Activated T-helper 2 cell treated with anti-CD3 and anti-CD28 coated beads, Interferon-gamma antibody, Interleukin-2, Interleukin-4, amounts not matched to agents 10 μg/mL and 5 μg/mL and 100 μg/mL, durations not matched to agents 14 hours and 24 hours and 36 hours (primary cell): ENCODE measurements at regions not wholly inside any gene's neighbourhood (a gene's known extent, or its start where the extent isn't known, plus 50 kb on each side); places are given as distances from the start of the nearest gene placed in this dataset.
A peak's percentile ranks its signal among the peaks of the same experiment; 100 is the strongest.
"Not testable (repeated sequence)": the region's sequence is repeated elsewhere in the genome, so short reads cannot be mapped to it uniquely, and the experiment has no call there.

Experiments
- DNase-seq: peaks from one replicate; pipeline ENCODE4 v3.0.0; 2021; ENCODE audit warnings: low spot score
- H3K27ac Mint-ChIP-seq: one replicate; pipeline ENCODE4 v1.8.0; 2021; ENCODE audit warnings: mixed read lengths
- H3K27me3 Mint-ChIP-seq: one replicate; pipeline ENCODE4 v1.8.0; 2021; ENCODE audit warnings: low read depth, mixed read lengths
- H3K36me3 Mint-ChIP-seq: one replicate; pipeline ENCODE4 v1.8.0; 2021; ENCODE audit warnings: low read depth, mixed read lengths
- H3K4me1 Mint-ChIP-seq: one replicate; pipeline ENCODE4 v1.8.0; 2021; ENCODE audit warnings: low read depth, mixed read lengths
- H3K4me3 Mint-ChIP-seq: one replicate; pipeline ENCODE4 v1.8.0; 2021; ENCODE audit warnings: low read depth, mild to moderate bottlenecking, moderate library complexity, mixed read lengths
- H3K9me3 Mint-ChIP-seq: one replicate; pipeline ENCODE4 v1.8.0; 2021; ENCODE audit warnings: mixed read lengths
- intact Hi-C: fragments of 100-400 bp; cut with micrococcal nuclease; formaldehyde crosslinking; loops from one replicate; pipeline ENCODE4 v1.15.1; 2023

DNA sequence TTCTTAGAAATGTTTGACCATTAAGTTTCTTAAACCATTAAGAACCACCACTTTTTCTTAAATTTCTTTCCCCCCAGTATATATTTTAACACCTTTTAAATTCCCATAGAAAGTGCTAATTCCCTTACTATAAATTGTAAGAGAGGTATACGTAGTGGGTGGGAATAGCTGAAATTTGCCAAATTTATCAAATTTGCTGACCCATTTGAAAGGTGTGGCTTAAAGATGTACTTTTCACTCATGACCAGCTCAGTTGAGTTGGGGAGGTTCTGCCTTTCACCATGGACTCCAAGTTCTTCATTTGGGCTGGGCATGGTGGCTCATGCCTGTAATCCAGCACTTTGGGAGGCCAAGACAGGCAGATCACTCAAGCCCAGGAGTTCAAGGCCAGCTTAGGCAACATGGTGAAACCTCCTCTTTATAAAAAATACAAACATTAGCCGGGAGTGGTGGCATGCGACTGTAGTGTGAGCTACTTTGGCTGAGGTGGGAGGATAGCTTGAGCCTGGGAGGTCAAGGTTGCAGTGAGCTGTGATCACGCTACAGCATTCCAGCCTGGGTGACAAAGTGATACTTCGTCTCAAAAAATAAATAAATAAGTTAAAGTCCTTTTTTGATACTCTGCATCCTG, 133.2 kb downstream of the MRPL57 start:
- no peaks in the 10 kb centered on the region for H3K27me3 Mint-ChIP-seq
- H3K4me1 Mint-ChIP-seq: peaks cover 11% of the 10 kb centered on the region
- no peak for DNase-seq
- peaks cover 24% of the 10 kb centered on the region for H3K36me3 Mint-ChIP-seq
- intact Hi-C loops: no loop called here
- H3K9me3 Mint-ChIP-seq: no peaks in the 10 kb centered on the region
- no peak overlapping the region for H3K27ac Mint-ChIP-seq
- H3K4me3 Mint-ChIP-seq: no peak overlapping the region

DNA sequence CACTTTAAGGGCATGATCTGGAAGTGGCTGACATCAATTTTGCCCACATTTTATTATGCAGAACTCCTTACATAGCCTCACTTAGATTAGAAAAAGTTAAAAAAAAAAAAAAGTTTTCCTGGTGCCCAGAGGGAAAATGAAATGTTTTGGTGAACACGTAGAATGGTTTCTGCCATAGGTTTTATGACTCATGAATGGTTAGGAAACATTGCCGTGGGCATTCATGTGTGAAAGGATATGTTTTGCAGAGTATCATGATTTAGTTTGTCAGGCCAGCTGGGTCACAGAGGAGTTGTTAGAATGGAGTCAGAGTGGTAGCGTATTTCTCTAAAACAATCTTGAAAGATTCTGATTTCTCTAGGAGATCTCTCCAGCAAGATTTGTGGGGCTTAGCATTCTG, 133.8 kb downstream of the MRPL57 start:
- no peak for DNase-seq
- intact Hi-C loops: no loop called here
- peak overlapping the region; percentile 13 for H3K27ac Mint-ChIP-seq
- peaks cover 11% of the 10 kb centered on the region for H3K4me1 Mint-ChIP-seq
- no peaks in the 10 kb centered on the region for H3K27me3 Mint-ChIP-seq
- H3K9me3 Mint-ChIP-seq: no peaks in the 10 kb centered on the region
- H3K4me3 Mint-ChIP-seq: no peak overlapping the region
- H3K36me3 Mint-ChIP-seq: peaks cover 24% of the 10 kb centered on the region

DNA sequence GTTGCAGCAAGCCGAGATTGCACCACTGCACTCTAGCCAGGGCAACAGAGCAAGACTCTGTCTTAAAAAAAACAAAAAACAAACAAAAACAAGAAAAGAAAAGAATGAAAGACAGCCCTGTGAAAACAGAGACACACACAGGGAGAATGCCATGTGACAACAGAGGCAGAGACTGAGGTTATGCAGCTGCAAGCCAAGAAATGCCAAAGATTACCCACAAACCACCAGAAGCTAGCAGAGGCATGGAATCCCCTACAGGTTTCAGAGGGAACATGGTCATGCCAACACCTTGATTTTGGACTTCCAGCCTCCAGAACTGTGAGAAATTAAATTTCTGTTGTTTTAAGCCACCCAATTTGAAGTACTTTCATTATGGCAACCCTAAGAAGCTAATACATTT, 138.5 kb downstream of the MRPL57 start:
- H3K9me3 Mint-ChIP-seq, H3K27ac Mint-ChIP-seq, intact Hi-C loops, H3K4me3 Mint-ChIP-seq, DNase-seq, H3K27me3 Mint-ChIP-seq: not testable (repeated sequence)
- H3K4me1 Mint-ChIP-seq: peaks cover 23% of the 10 kb centered on the region
- H3K36me3 Mint-ChIP-seq: peaks cover 41% of the 10 kb centered on the region

DNA sequence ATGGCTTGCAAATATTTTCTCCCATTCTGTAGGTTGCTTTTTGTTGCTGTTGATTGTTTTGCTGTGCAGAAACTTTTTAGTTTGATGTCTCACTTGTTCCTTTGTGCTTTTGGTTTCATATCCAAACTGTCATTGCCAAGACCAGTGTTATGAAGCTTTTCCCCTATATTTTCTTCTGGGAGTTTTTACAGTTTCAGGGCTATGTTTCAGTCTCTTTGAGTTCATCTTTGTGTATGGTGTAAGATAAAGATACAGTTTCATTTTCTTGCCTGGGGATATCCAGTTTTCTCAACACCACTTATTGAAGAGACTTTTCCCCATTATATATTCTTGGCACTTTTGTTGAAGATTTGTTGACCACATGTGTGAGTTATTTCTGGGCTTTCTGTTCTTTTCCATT, 139.9 kb downstream of the MRPL57 start:
- no peak for DNase-seq
- peaks cover 12% of the 10 kb centered on the region for H3K4me1 Mint-ChIP-seq
- H3K4me3 Mint-ChIP-seq: no peak overlapping the region
- H3K9me3 Mint-ChIP-seq: no peaks in the 10 kb centered on the region
- H3K36me3 Mint-ChIP-seq: peaks cover 32% of the 10 kb centered on the region
- H3K27me3 Mint-ChIP-seq: no peaks in the 10 kb centered on the region
- peak overlapping the region; percentile 77 for H3K27ac Mint-ChIP-seq
- intact Hi-C loops: loop anchor here (1.0 kb wide), 1 partner anchor 13 kb away; no protein-coding TSS in a partner anchor

DNA sequence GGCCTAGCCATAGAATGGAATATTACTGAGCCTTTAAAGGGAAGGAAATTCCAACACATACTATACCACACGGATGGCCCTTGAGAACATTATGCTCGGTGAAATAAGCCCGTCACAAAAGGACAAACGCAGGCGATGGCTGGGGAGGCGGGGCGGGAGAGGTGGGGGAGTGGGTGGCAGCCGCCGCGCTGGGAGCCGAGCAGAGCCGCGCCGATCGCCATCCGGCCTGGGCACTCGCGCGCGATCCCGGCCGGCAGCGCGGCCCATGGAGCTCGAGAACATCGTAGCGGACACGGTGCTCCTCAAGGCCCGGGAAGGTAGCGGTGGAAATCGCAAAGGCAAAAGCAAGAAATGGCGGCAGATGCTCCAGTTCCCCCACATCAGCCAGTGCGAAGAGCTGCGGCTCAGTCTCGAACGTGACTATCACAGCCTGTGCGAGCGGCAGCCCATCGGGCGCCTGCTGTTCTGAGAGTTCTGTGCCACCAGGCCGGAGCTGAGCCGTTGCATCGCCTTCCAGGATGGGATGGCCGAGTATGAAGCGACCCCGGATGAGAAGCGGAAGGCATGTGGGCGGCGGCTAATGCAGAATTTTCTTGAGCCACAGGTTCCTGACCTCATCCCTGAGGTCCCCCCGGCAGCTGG, 140.1 kb downstream of the ZDHHC20 start:
- Mint-ChIP-seq H3K4me1 (peaks cover 12% of the 10 kb centered on the region), H3K4me3 (no peak overlapping the region), H3K27ac (no peak overlapping the region), H3K27me3 (no peaks in the 10 kb centered on the region), H3K9me3 (no peaks in the 10 kb centered on the region), H3K36me3 (peaks cover 24% of the 10 kb centered on the region)
- intact Hi-C loops: no loop called here
- no peak for DNase-seq

DNA sequence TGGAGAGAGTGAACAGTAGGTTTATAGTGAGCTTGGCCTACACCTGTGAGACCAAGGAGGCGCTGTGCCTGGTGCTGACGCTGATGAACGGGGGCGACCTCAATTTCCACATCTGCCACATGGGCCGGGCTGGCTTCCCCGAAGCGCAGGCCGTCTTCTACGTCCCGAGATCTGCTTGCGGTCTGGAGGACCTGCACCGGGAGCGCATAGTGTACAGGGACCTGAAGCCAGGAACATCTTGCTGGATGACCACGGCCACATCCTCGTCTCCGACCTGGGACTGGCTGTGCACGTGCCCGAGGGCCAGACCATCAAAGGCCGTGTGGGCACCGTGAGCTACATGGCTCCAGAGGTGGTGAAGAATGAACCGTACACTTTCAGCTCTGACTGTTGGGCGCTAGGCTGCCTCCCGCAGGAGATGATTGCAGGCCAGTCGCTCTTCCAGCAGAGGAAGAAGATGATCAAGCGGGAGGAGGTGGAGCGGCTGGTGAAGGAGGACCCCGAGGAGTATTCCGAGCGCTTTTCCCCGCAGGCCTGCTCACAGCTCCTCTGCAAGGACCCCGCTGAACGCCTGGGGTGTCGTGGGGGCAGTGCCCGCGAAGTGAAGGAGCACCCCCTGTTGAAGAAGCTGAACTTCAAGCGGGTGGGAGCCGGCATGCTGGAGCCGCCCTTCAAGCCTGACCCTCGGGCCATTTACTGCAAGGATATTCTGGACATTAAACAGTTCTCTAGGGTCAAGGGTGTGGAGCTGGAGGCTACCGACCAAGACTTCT, 139.0 kb downstream of the ZDHHC20 start:
- Mint-ChIP-seq H3K27ac (no peak overlapping the region), H3K4me3 (no peak overlapping the region)

DNA sequence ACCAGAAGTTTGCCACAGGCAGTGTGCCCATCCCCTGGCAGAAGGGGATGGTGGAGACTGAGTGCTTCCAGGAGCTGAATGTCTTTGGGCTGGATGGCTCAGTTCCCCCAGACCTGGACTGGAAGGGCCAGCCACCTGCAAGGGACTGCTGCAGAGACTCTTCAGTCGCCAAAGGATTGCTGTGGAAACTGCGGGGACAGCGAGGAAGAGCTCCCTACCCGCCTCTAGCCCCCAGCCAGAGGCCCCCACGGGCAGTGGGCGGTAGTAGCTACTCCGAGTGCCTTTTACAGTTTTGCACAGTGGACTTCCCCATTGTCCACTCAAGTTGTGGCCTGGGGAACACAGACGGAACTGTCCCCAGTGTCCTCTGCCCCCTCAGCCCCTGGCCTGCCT, 138.5 kb downstream of the ZDHHC20 start:
- DNase-seq: no peak
- Mint-ChIP-seq H3K9me3 (no peaks in the 10 kb centered on the region), H3K4me3 (no peak overlapping the region), H3K36me3 (peaks cover 27% of the 10 kb centered on the region), H3K27ac (no peak overlapping the region), H3K4me1 (peaks cover 19% of the 10 kb centered on the region), H3K27me3 (no peaks in the 10 kb centered on the region)
- intact Hi-C loops: no loop called here

More for the DNA sequence above, 139.0 kb downstream of the ZDHHC20 start:
- Mint-ChIP-seq H3K27me3 (no peaks in the 10 kb centered on the region), H3K36me3 (peaks cover 24% of the 10 kb centered on the region), H3K4me1 (peaks cover 17% of the 10 kb centered on the region), H3K9me3 (no peaks in the 10 kb centered on the region)
- intact Hi-C loops: no loop called here
- DNase-seq: no peak

DNA sequence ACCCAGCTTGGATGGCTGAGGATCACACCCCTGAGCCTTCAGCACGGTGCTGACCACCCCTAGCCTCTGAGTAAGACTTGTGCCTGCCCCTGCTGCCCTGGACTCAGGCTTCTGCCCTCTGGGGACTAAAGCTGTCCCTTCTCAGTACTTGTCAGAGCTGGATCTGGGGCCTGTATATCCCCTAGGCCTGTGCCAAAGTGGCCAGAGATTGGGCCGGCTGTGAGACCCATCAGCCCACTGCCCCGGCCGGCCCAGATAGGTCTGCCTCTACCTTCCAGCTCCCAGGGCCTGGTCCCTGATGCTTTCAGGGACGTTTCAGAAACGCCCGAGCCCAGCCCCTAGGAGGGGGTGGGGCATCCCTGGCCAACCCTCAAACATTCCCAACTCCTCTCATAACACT, 137.8 kb downstream of the ZDHHC20 start:
- Mint-ChIP-seq H3K4me3 (no peak overlapping the region), H3K27ac (no peak overlapping the region), H3K9me3 (no peaks in the 10 kb centered on the region), H3K36me3 (peaks cover 26% of the 10 kb centered on the region), H3K27me3 (no peaks in the 10 kb centered on the region), H3K4me1 (peaks cover 15% of the 10 kb centered on the region)
- intact Hi-C loops: no loop called here
- no peak for DNase-seq

DNA sequence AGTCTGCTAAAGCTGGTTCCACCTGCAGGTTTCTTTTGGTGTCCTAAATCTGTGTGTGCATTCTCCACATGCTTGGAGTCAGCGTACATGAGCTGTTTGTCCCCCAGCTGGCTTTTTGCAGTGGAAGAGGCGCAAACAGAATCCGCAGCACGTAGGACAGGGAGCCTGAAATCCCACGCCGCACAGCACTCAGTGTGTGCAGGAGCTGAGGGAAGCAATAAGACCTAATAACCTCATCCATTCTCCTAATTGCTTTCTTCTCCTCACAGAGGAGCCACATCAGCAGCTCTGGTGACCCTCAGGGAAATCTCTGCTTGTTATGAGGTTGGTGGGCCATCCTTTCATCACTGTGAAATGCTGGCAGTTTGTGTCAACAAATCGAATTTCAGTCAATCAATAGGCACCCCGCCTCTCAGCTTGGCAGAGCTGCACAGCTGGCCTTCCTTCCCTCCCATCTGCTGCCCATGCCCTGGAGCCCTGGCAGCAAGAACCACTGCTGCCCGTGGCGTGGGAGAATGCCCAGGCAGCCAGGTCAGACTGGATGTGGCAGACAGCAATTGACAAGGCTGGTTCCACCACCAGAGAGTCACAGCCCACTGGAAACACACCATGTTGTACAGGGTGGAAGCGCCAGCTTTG, 136.7 kb downstream of the ZDHHC20 start:
- Mint-ChIP-seq H3K36me3 (peaks cover 21% of the 10 kb centered on the region), H3K4me3 (no peak overlapping the region), H3K27ac (no peak overlapping the region), H3K27me3 (no peaks in the 10 kb centered on the region), H3K4me1 (peaks cover 11% of the 10 kb centered on the region), H3K9me3 (no peaks in the 10 kb centered on the region)
- intact Hi-C loops: no loop called here
- no peak for DNase-seq
